ENCODE measurements at regions not wholly inside any gene's neighbourhood (a gene's known extent, or its start where the extent isn't known, plus 50 kb on each side); places are given as distances from the start of the nearest gene placed in this dataset.

DNA sequence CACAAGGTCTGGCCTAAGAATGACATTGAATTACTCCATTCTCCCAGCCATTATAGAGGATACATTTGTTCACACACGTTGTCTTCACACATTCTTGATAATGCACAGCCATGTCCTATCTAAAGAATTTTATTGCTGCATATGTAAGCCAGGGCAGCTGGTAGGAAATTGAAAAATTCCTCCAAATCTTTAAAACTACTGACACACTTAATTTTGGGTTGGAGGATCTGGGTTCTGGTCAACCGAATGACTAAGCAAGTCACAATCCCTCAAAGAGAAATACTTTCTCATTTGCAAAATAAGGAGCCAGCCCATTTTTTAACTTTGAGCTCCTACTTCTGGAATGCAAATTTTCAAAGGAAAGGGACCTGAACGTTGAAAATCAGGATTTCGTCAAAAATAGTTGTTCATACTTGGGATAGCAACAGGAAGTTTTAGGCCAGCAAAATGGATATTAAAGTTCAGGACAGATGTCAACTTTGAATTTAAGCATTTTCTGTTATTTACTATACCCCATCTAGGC is 638.3 kb downstream of the NTRK3 start:
- TF ChIP-seq, protein P1, sequence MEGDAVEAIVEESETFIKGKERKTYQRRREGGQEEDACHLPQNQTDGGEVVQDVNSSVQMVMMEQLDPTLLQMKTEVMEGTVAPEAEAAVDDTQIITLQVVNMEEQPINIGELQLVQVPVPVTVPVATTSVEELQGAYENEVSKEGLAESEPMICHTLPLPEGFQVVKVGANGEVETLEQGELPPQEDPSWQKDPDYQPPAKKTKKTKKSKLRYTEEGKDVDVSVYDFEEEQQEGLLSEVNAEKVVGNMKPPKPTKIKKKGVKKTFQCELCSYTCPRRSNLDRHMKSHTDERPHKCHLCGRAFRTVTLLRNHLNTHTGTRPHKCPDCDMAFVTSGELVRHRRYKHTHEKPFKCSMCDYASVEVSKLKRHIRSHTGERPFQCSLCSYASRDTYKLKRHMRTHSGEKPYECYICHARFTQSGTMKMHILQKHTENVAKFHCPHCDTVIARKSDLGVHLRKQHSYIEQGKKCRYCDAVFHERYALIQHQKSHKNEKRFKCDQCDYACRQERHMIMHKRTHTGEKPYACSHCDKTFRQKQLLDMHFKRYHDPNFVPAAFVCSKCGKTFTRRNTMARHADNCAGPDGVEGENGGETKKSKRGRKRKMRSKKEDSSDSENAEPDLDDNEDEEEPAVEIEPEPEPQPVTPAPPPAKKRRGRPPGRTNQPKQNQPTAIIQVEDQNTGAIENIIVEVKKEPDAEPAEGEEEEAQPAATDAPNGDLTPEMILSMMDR (IDR thresholded peaks at IDR 0.05): no peak
- TF ChIP-seq POLR2A (IDR thresholded peaks at IDR 0.05) (no peak), POLR2AphosphoS5 (IDR thresholded peaks at IDR 0.05) (no peak)

Measured in breast epithelium (tissue), 3 donors.